Loucy (cell line): ENCODE measurements at regions not wholly inside any gene's neighbourhood (a gene's known extent, or its start where the extent isn't known, plus 50 kb on each side); places are given as distances from the start of the nearest gene placed in this dataset.

Experiments used
- EZH2phosphoT487 ChIP-seq: fragments of 200-600 bp; IDR thresholded peaks from 2 replicates; pipeline ENCODE4 v1.6.1; 2018; ENCODE audit warnings: antibody characterized with exemption, mild to moderate bottlenecking, moderate library complexity, borderline replicate concordance
- TF ChIP-seq, protein P1 (sequence below): fragments of 200-600 bp; sonication (generic); conservative IDR thresholded peaks from 2 replicates; pipeline ENCODE4 v1.5.1; 2014; ENCODE audit warnings: mild to moderate bottlenecking, antibody characterized with exemption, low read length

DNA sequence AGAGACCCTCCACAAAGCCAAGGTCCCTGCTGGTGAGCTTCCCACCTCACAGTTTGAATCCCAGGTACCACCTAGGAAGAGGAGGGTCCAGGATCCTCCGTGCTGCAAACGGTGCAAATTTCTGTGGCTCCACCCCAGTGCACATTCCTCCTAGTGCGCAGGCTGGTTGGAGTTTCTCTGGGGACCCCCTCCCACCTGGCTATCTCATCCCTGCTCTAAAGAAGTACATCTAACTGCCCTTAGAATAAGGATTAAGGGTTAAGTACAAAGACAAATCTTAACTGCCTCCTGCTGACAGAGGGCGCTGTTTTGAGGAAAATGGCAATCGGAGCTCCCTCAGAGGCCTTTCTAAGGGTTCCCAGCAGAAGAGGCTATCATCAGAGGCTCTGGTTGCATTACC lies 109.6 kb upstream of the FSIP2 start:
- TF ChIP-seq, protein P1, sequence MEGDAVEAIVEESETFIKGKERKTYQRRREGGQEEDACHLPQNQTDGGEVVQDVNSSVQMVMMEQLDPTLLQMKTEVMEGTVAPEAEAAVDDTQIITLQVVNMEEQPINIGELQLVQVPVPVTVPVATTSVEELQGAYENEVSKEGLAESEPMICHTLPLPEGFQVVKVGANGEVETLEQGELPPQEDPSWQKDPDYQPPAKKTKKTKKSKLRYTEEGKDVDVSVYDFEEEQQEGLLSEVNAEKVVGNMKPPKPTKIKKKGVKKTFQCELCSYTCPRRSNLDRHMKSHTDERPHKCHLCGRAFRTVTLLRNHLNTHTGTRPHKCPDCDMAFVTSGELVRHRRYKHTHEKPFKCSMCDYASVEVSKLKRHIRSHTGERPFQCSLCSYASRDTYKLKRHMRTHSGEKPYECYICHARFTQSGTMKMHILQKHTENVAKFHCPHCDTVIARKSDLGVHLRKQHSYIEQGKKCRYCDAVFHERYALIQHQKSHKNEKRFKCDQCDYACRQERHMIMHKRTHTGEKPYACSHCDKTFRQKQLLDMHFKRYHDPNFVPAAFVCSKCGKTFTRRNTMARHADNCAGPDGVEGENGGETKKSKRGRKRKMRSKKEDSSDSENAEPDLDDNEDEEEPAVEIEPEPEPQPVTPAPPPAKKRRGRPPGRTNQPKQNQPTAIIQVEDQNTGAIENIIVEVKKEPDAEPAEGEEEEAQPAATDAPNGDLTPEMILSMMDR = peak; percentile 56
- TF ChIP-seq EZH2phosphoT487 = no peak
